HG02943 (cell line): ENCODE measurements at regions not wholly inside any gene's neighbourhood (a gene's known extent, or its start where the extent isn't known, plus 50 kb on each side); places are given as distances from the start of the nearest gene placed in this dataset.
"Not testable (repeated sequence)": the region's sequence is repeated elsewhere in the genome, so short reads cannot be mapped to it uniquely, and the experiment has no call there.

ENCODE experiments used
- ATAC-seq: cut with Tn5 transposase; IDR thresholded peaks from one replicate; pipeline ENCODE4 v1.9.1; 2021; ENCODE audit warnings: mild to moderate bottlenecking, low read depth, moderate library complexity; ENCODE audit not compliant: unreplicated experiment

- no peak for ATAC-seq
Observed at GRCh38 chr4:100679926-100680325, 162.1 kb upstream of the EMCN start.

- ATAC-seq, result no peak
Observed at GRCh38 chr4:100674976-100675375, 157.2 kb upstream of the EMCN start.

GRCh38 chr4:100657187-100657586 lies 139.4 kb upstream of the EMCN start:
- ATAC-seq, result no peak

GRCh38 chr4:100651499-100652175 lies 133.8 kb upstream of the EMCN start:
- ATAC-seq, result no peak

GRCh38 chr4:100649417-100649816 lies 131.6 kb upstream of the EMCN start:
- ATAC-seq, result no peak

GRCh38 chr4:100644150-100644549 lies 126.3 kb upstream of the EMCN start:
- ATAC-seq, result no peak

- ATAC-seq, result no peak
Observed at GRCh38 chr4:100641336-100641735, 123.5 kb upstream of the EMCN start.

GRCh38 chr4:100635899-100636298 lies 118.1 kb upstream of the EMCN start:
- no peak for ATAC-seq

- ATAC-seq, result no peak
Observed at GRCh38 chr4:100633269-100633668, 115.4 kb upstream of the EMCN start.

- ATAC-seq, result no peak
Observed at GRCh38 chr4:100632163-100632562, 114.3 kb upstream of the EMCN start.

- no peak for ATAC-seq
Observed at GRCh38 chr4:100631281-100631968, 113.6 kb upstream of the EMCN start.

GRCh38 chr4:100630341-100630740 lies 112.5 kb upstream of the EMCN start:
- ATAC-seq, result no peak

- ATAC-seq, result no peak
Observed at GRCh38 chr4:100609810-100610209, 92.0 kb upstream of the EMCN start.

GRCh38 chr4:100608651-100609050 lies 90.8 kb upstream of the EMCN start:
- ATAC-seq, result not testable (repeated sequence)

GRCh38 chr4:100605144-100605543 lies 87.3 kb upstream of the EMCN start:
- ATAC-seq, result no peak

- no peak for ATAC-seq
Observed at GRCh38 chr4:100593935-100594334, 76.1 kb upstream of the EMCN start.

GRCh38 chr4:100591161-100591876 lies 73.5 kb upstream of the EMCN start:
- no peak for ATAC-seq

- no peak for ATAC-seq
Observed at GRCh38 chr4:100590325-100590724, 72.5 kb upstream of the EMCN start.

- no peak for ATAC-seq
Observed at GRCh38 chr4:100588076-100588475, 70.3 kb upstream of the EMCN start.

- ATAC-seq, result no peak
Observed at GRCh38 chr4:100582146-100582545, 64.3 kb upstream of the EMCN start.

- ATAC-seq, result no peak
Observed at GRCh38 chr4:100581337-100581736, 63.5 kb upstream of the EMCN start.

GRCh38 chr4:100576570-100576969 lies 58.7 kb upstream of the EMCN start:
- no peak for ATAC-seq
